ENCODE measurements at regions not wholly inside any gene's neighbourhood (a gene's known extent, or its start where the extent isn't known, plus 50 kb on each side); places are given as distances from the start of the nearest gene placed in this dataset.

- intact Hi-C loops (cut with DNase I): no loop called here
- DNase-seq (ENCODE audit: low spot score): no peak
These were observed 251.7 kb downstream of the SNX10 start for GRCh38 chr7:26543340-26543739.

GRCh38 chr7:26543951-26544350 is 252.3 kb downstream of the SNX10 start:
- intact Hi-C loops (cut with DNase I): no loop called here
- no peak for DNase-seq (ENCODE audit: low spot score)

- intact Hi-C loops (cut with DNase I): no loop called here
- DNase-seq (ENCODE audit: low spot score): no peak
These were observed 254.9 kb downstream of the SNX10 start for GRCh38 chr7:26546508-26547053.

- DNase-seq (ENCODE audit: low spot score): no peak
- intact Hi-C loops (cut with DNase I): no loop called here
These were observed 255.5 kb downstream of the SNX10 start for GRCh38 chr7:26547156-26547555.

GRCh38 chr7:26549281-26549944 is 257.8 kb downstream of the SNX10 start:
- intact Hi-C loops (cut with DNase I): no loop called here
- DNase-seq (ENCODE audit: low spot score): no peak

GRCh38 chr7:26550492-26550891 is 258.8 kb downstream of the SNX10 start:
- intact Hi-C loops (cut with DNase I): loop anchor here (5.0 kb wide), 1 partner anchor 48 kb away; no protein-coding TSS in a partner anchor

GRCh38 chr7:26551740-26552139 is 260.1 kb downstream of the SNX10 start:
- DNase-seq (ENCODE audit: low spot score): no peak
- intact Hi-C loops (cut with DNase I): loop anchor here (5.0 kb wide), 1 partner anchor 49 kb away; no protein-coding TSS in a partner anchor

More at GRCh38 chr7:26550492-26550891, 258.8 kb downstream of the SNX10 start:
- no peak for DNase-seq (ENCODE audit: low spot score)

GRCh38 chr7:26553128-26553527 is 261.5 kb downstream of the SNX10 start:
- intact Hi-C loops (cut with DNase I): loop anchor here (5.0 kb wide), 1 partner anchor 51 kb away; no protein-coding TSS in a partner anchor
- DNase-seq (ENCODE audit: low spot score): no peak

- intact Hi-C loops (cut with DNase I): loop anchor here (5.0 kb wide), 1 partner anchor 51 kb away; no protein-coding TSS in a partner anchor
- DNase-seq (ENCODE audit: low spot score): no peak
These were observed 261.9 kb downstream of the SNX10 start for GRCh38 chr7:26553582-26553981.

- intact Hi-C loops (cut with DNase I): loop anchor here (5.0 kb wide), 1 partner anchor 53 kb away; no protein-coding TSS in a partner anchor
- DNase-seq (ENCODE audit: low spot score): no peak
These were observed 263.3 kb downstream of the SNX10 start for GRCh38 chr7:26554952-26555351.

GRCh38 chr7:26556061-26556881 is 264.6 kb downstream of the SNX10 start:
- DNase-seq (ENCODE audit: low spot score): no peak
- intact Hi-C loops (cut with DNase I): no loop called here

- DNase-seq (ENCODE audit: low spot score): no peak
- intact Hi-C loops (cut with DNase I): no loop called here
These were observed 269.0 kb downstream of the SNX10 start for GRCh38 chr7:26560526-26561256.

- no peak for DNase-seq (ENCODE audit: low spot score)
- intact Hi-C loops (cut with DNase I): no loop called here
These were observed 271.2 kb downstream of the SNX10 start for GRCh38 chr7:26562841-26563240.

GRCh38 chr7:26563406-26563805 is 271.7 kb downstream of the SNX10 start:
- DNase-seq (ENCODE audit: low spot score): no peak
- intact Hi-C loops (cut with DNase I): no loop called here

- DNase-seq (ENCODE audit: low spot score): no peak
- intact Hi-C loops (cut with DNase I): no loop called here
These were observed 275.6 kb downstream of the SNX10 start for GRCh38 chr7:26567266-26567665.

- DNase-seq (ENCODE audit: low spot score): no peak
- intact Hi-C loops (cut with DNase I): no loop called here
These were observed 282.8 kb downstream of the SNX10 start for GRCh38 chr7:26574476-26574875.

- no peak for DNase-seq (ENCODE audit: low spot score)
- intact Hi-C loops (cut with DNase I): no loop called here
These were observed 284.3 kb downstream of the SKAP2 start for GRCh38 chr7:26580064-26580591.

GRCh38 chr7:26580711-26581110 is 283.7 kb downstream of the SKAP2 start:
- no peak for DNase-seq (ENCODE audit: low spot score)
- intact Hi-C loops (cut with DNase I): no loop called here

- intact Hi-C loops (cut with DNase I): no loop called here
These were observed 281.2 kb downstream of the SKAP2 start for GRCh38 chr7:26583094-26583648.

More at GRCh38 chr7:26583094-26583648, 281.2 kb downstream of the SKAP2 start:
- no peak for DNase-seq (ENCODE audit: low spot score)

All from cardiac septum (tissue), 1 donor.